ENCODE measurements at regions not wholly inside any gene's neighbourhood (a gene's known extent, or its start where the extent isn't known, plus 50 kb on each side); places are given as distances from the start of the nearest gene placed in this dataset.
"Not testable (repeated sequence)": the region's sequence is repeated elsewhere in the genome, so short reads cannot be mapped to it uniquely, and the experiment has no call there.

DNA sequence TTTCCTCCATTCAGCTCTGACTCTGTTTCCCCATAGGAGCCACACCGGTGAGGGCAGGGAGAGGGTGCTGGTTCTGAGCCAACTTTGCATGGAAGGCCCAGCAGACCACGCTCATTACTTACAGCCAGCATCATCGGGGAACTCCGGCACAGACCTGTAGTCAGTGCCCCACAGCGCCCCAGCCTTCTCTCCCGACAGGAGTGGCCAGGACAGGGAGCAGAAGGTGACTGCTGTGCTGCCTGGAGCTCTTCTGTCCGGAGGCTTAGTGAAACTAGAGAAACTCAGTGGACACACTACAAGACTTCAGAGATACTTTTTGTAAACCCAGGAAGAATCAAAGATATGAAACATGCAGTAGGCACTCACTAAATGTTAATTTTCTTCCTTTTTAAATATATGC lies 111.6 kb upstream of the PLGLB2 start:
- not testable (repeated sequence) for H3K4me3 ChIP-seq (ENCODE audit: low read depth, low read length)

DNA sequence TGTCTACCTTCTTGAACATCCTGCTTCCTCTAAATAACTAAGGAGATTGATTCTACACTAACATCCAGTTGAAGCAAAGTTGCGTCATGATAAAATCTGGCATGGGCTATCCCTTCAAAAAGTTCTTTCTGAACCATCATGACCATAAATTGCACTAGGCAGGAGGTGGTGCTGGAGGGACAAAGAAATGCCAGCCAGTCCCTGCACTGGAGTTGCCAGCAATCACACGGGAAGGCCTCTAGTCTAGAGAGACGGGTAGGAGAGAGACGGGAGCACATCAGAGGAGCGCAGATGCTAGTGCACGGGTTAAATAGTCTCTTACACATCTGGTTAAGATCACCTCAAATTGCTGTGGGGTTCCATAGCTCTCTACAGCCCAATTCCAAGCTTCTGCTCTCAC lies 111.2 kb upstream of the PLGLB2 start:
- not testable (repeated sequence) for H3K4me3 ChIP-seq (ENCODE audit: low read depth, low read length)

DNA sequence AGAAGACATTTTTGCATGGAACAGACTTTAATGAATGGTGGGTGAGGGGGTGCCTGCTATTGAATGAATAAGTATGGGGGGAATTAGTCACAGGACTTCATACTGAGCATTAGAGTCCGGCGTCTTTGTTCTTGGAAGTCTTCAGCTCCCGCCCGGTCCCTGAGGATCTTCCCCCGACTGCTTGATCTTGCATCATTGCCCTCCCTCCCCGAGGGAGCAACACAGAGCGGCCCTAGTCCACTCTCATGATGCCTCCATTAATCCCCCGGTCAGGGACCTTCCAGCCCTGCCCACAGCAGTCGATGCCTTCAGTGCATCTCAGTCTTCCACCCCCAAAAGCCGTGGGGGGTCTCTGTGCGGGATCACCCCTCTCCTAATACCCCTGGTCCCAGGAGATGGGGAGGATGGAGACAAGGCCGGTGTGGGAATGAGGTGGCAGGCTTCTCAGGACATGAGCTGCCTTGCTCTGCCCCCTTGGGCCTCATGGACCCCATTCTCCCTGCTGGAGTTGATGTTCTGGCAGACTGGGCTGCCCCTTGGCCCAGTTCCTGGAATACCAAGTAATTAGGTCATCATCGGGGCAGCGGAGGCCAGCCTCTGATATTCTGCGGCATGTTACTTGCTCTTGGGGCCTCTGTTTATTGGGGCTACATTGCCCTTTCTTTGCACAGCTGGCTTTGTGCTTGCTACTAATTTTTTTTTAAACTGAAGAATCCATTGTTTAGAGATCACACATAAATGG lies 110.5 kb upstream of the PLGLB2 start:
- H3K4me3 ChIP-seq (ENCODE audit: low read depth, low read length), result not testable (repeated sequence)

DNA sequence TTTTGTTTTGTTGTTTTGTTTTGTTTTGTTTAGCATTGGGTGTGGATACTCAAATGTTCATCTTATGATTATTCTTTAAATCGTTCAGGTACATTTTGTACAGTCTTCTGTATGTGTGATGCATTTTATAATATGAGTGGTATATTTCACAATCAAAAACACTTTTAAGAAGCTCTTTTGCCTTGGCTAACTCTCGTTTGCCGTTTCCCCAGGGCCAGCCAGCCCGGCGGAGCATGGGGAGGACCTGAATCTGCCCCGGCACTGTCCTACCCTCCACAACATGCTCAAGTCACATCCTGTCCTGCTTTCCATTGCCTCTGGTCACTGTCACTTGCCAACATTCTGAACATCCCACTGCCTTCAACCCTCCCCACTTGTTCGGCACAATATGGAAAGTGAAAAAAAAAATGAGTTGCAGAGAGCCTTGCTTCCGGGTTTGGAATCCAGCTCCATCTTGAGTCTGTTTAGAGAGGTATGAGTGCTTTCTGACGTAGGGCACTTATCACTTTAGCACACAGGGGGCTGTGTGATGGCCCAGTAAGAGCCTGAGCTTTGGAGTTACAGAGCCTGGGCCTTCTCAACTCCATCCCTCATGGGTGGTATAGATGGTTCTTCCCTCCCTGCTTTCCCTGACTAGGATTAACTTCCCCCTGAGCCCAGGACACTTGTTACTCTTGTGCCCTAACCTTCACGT lies 109.6 kb upstream of the PLGLB2 start:
- not testable (repeated sequence) for H3K4me3 ChIP-seq (ENCODE audit: low read depth, low read length)

DNA sequence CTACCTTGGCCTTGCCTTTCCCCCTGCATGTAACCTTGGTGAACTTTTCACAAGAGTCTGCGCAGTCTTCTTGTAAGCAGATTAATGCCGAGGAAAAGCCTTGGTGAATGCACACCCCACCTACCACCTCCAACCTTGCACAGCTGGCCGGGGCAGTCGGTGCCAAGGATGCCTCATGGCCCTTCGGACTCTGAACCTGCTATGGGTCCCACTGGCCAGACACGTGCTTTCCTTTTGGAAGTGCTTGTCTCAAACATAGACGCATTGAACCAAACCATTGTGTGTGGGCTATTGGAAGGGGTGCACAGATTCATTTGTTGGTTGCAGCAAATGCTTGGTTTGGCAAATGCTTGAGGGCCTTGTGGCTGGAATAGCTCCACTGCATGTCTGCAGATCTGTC lies 109.0 kb upstream of the PLGLB2 start:
- H3K4me3 ChIP-seq (ENCODE audit: low read depth, low read length), result not testable (repeated sequence)

DNA sequence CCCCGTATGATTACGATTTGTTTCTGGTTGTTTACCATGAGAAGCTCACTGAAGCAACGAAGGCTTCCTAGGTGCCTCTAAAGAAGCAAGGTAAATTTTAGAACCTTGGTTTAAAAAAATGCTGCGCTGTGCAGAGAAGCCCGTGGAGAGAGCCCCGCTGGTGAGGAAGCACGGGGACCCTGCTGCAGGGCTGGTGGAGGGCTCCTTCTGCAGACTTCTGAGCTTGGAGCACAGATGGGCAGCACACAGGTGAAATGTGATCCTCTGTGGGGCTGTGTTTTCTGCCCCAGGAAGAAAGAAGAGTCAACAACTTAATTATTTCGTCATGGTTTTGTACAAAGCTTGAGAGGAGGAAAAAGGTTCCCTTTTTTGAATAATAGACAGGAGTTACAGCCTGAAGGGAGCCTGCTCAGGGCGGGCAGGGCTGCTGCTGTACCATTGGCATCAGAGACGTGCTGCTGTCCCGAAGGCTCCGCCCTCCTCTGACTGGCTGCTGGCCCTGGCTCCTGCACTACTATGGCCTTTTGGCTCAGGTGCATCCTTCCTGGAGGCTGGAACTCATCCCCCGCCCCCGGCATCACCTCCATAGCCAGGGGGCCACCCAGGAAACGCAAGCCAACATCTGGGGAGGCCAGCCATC lies 108.0 kb upstream of the PLGLB2 start:
- H3K4me3 ChIP-seq (ENCODE audit: low read depth, low read length), result not testable (repeated sequence)

DNA sequence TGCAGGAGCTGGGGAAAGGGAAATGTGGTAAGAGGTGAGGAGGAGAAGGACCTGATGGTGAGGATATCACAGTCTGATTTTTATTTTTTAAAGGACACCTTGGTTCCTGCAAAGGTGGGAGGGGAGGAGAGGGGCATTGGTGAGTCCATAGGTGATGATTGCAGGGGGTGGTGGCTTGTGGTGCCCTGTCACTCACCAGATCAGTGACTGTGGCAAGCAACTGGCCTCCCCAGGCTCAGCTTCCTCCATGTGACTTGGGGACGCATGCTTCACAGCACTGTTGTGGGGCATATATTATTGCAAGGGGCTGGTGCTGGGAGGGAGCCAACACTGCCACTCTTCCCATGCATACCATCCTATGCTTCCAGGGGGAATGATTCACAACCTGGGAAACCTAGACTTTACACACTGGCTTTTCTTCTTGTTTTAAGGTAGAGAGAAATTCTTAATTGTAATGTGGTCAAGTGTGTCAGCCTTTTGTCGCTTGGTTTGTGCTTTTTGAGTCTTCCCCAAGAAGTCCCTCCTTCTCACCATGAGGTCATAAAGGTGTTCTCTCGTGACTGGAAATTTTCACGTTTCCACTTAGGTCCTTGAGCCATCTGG lies 106.8 kb upstream of the PLGLB2 start:
- not testable (repeated sequence) for H3K4me3 ChIP-seq (ENCODE audit: low read depth, low read length)

DNA sequence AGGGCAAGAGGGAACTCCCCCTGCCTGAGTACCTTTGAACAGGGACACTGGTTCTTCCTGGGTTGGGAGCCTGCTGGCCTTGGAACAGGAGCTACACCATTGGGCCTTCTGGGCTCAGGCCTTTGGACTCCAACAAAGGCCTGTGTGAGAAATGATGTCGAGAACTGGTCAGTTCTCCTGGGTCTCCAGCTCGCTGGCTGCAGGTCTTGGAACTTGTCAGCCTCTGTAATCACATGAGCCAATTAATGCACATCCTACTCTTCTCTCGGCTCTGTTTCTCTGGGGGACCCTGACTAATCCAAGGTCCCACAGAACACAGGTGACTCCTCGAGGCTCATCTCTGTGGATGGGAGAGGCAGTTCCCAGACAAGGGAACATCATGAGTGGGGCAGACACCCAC lies 104.7 kb upstream of the PLGLB2 start:
- H3K4me3 ChIP-seq (ENCODE audit: low read depth, low read length), result not testable (repeated sequence)

DNA sequence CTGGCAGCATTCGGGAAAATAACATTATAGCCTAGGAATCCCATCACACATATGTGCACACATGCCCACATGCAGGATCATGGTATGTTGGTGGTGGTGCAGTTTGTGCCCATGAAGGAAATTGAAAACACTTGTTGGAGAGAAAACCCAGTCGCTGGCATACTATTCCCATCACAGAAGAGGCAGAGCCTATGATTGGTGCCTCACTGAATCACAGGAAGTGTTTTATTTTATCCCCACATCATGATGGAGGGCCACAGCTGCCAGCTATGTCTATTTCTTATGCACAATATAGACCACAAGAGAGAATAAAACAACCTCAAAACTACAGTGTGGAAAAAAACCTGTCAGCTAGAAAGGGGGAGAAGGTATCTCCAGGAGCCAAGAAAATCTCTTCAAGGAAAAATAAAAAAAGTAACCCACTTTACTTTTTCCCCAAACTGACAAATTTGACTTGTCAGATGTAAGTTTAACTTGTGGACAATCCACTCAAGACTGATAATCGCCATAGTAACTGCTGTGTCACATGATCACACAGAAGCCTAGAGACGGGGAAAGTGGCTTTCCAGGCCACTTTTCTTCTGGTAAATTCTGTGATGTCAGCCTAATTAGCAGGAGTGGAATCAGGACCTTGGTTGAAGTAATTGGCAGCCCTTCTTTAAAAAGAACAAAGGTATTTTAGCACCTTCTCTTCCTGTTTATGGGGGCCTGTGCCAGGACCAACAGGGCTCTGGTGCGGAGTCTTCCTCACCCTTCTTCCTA lies 100.0 kb upstream of the PLGLB2 start:
- not testable (repeated sequence) for H3K4me3 ChIP-seq (ENCODE audit: low read depth, low read length)

DNA sequence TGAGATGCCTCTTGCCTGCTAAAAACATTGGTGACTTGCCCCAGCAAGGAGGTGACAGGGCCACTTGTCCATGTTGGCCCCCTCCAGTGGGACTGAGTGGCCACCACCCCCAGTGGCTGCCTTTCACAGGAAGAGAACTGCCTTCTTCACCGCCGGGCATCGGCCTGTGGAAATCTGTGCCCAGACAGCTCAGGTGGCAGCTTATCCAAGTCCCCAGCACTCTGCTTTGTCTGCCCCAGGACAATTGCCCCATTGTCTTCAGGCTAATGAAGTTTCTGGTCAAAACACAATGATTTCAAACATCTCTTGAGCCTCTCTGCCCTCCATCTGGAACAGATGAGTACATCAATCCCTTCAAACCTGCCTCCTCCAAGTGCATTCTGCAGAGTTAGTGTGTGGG lies 99.1 kb upstream of the PLGLB2 start:
- not testable (repeated sequence) for H3K4me3 ChIP-seq (ENCODE audit: low read depth, low read length)

DNA sequence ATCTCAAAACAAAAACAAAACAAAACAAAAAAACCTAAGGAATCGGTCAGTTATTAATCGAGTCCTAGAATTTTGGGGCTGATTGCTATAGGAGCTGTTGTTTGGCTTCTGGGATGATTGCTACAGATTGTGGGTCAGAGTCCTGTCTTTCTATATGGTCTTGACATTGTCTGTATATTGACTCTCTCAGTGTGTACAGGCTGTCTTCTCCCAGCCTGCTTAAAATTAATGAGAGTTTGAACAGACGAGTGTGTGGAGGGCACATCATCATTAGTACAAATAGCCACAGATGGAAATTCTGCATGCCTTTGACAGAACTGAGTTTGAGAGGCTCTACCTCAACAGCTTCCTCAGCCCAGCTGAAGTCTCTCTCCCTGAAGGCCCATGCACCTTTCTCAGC lies 98.0 kb upstream of the PLGLB2 start:
- H3K4me3 ChIP-seq (ENCODE audit: low read depth, low read length), result not testable (repeated sequence)

DNA sequence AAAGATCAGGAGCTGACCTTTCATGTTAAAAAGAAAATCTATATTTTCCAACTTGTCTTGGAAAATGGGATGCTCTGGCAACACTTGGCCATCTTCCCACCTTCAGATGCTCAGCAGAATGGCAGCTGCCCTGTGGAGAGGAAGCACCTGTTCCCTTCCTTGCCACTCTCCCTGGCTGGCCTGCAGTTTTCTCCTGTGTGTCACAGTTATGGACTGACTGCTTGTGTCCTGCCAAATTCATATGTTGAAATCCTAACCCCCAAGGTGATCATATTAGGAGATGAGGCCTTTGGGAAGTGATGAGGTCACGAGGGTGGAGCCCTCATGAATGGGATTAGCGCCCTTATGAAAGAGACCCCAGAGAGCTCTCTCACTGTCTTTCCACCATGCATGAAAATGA lies 97.0 kb upstream of the PLGLB2 start:
- not testable (repeated sequence) for H3K4me3 ChIP-seq (ENCODE audit: low read depth, low read length)

DNA sequence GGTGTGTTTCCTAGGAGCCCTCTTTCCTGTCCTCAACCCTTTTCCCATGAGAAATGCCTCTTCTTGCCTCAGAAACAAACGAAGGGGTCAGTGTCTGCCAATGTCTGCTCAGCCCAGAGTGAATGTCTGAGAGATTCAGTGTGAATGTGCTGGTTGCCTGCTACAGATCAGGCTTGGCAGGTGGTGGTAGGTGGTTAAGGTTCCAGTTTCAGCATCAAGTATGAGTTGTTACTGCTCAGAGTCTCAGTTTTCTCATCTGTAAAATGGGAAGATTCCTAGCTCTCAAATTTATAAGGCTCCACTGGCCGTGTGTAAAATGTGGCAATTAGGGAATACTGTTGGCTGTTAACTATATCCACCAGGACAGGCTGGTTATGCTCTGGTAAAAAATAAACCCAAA lies 96.3 kb upstream of the PLGLB2 start:
- H3K4me3 ChIP-seq (ENCODE audit: low read depth, low read length), result not testable (repeated sequence)

DNA sequence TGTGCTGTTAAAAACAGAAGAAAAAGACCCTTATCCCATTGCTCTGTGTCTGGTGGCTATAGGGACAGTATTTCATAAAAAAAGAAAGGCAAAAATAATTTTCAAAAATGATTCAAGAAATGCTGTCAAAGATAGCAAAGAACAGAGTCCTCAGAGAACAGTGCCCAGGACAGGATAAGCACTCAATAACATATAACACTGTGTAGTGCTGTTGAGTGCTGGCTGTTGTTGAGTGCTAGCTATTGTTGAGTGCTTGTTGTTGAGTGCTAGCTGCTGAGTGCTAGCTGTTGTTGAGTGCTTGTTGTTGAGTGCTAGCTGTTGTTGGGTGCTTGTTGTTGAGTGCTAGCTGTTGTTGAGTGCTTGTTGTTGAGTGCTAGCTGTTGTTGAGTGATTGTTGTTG lies 94.5 kb upstream of the PLGLB2 start:
- H3K4me3 ChIP-seq (ENCODE audit: low read depth, low read length), result not testable (repeated sequence)

DNA sequence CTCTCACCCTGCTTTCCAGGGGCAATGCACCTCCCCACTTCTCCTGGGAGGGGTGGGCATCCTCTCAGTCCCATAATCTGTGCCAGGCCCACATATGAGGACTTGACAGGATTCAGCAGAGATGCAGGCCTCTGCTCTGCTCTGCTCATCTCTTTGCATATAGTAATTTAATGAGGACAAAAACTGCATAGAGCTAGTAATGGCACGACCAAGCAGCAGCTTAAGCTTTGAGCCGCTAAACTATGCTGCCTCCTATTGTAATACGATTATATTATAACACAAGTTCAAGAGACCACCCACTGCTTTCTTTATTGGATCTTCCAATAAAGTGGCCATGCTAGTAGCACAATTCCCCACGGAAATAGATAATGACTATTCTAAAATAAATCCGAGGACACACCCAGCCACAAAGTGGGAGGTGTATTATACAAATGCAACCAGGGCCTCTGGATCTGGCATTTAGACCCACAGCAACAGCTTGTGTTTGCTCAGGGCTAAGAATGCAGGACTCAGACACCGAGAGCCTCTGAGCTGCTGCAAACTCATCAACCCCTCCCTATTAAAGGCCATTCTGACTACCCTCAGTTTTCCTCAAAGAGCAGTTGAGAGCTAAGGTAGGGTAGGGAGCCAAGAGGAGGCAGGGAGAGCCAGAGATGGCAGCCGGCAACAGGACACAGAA lies 93.6 kb upstream of the PLGLB2 start:
- not testable (repeated sequence) for H3K4me3 ChIP-seq (ENCODE audit: low read depth, low read length)

DNA sequence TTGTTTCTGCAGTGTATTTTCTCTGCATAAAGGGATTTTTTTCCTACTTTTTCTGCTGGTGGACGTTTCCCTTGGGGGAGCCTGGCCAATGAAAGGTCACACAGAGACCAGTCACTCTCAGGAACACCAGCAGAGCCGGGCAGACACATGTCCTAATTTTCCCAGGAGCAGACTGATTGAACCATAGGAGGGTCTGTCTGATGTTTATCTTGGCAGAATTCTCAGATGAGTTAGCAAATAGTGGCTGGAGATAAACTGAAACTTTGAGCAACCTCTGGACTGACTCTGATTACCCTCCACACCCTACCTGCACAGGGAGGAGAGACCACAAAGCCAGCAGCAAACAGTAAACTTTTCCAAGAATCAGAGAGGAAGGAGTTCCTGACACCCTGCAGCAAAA lies 90.0 kb upstream of the PLGLB2 start:
- H3K4me3 ChIP-seq (ENCODE audit: low read depth, low read length), result not testable (repeated sequence)

DNA sequence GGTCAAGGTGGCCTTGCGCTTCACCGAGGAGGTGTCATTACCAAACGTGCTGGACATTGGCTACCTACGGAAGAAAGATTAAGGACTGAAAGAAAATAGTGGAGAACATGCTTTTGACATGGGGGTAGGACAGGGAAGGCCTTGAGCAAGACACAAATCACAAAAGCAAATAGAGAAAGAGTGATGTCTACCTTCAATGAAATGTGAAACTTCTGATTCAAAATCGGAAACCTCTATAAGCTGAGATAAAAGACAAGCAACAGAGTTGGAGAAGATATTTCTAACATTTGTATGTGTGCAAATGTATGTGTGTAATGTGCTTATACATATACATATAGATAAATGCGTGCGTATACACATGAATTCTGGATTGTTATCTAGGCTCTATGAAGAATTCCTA lies 89.5 kb upstream of the PLGLB2 start:
- H3K4me3 ChIP-seq (ENCODE audit: low read depth, low read length), result not testable (repeated sequence)

DNA sequence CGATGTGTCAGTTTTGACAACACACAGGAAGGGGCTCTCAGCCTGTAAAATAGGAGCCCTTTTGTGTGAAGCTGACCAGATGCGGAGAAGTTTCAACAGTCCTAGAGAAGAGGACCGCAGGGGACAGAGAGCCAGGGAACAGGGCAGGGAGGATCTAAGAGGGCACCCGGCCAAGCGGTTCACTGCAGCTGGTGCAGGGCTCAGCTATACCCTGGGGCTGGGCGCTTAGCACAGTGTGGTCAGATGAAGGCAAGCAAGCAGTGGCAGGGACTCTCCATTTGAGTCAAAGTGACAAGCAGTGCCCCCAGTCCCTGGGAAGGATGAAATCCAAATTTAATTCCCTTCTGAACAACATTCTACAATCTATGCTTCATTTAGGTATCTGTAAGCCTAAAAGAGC lies 88.9 kb upstream of the PLGLB2 start:
- H3K4me3 ChIP-seq (ENCODE audit: low read depth, low read length), result not testable (repeated sequence)

DNA sequence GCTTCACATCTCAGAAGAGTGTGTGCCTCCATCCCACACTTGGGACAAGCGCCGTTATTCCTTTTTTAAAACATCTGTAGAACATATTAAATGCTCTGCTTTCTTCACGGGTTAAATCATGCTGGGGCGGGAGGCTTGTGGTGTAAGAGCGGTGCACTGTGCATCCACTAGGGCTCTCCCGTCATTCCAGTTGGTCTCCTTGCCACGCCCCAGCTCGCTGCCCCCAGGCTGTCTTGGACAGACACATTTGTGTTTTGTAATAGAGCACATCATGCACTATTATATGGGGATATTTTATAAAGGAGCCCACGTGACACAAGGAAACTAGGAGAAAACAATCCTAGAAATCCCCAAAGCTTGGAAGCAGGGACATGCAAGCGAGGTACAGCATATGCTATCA lies 87.7 kb upstream of the PLGLB2 start:
- not testable (repeated sequence) for H3K4me3 ChIP-seq (ENCODE audit: low read depth, low read length)

Measured in GM12875 (cell line).